ENCODE measurements at regions not wholly inside any gene's neighbourhood (a gene's known extent, or its start where the extent isn't known, plus 50 kb on each side); places are given as distances from the start of the nearest gene placed in this dataset.

GRCh38 chr2:12300019-12300602 lies 416.6 kb upstream of the TRIB2 start:
- DNase-seq, result no peak

DNA sequence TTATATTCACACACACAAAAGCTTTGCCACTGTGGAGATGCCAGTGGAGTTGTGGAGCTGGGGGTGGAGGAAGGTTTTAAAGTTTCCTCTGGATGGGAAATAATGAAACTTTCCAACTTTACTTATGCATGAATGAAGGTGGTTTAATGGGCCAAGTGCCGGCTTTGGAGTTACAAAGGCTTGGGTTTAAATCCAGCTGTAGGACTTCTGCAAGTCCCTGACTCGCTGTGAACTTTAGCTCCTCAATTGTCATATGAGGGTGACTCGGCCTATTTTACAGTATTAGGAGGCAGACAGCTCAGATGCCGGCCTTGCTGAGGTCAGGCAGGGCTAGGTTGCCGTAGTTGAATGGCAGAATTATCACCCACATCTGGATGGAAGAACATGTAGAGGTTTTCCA lies 415.8 kb upstream of the TRIB2 start:
- no peak for DNase-seq

DNA sequence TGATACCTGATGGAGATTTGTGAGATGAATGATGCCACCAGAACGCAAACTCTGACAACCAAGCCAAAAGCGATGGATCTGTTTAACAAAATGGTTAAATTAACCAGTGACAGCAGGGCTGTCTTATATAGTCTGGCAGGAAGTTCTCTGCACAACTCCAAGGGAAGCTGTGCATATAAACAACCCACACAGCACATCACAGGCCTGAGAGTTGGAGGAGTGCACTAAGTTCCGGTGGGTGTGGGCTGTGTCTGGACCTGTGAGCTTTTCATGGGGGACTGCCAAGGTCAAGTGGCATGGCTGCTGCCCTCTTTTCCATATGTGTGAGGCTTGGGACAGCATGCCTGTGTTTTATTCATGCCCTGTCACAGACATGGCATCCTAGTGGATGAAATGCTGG lies 414.6 kb upstream of the TRIB2 start:
- DNase-seq, result peak; percentile 7

DNA sequence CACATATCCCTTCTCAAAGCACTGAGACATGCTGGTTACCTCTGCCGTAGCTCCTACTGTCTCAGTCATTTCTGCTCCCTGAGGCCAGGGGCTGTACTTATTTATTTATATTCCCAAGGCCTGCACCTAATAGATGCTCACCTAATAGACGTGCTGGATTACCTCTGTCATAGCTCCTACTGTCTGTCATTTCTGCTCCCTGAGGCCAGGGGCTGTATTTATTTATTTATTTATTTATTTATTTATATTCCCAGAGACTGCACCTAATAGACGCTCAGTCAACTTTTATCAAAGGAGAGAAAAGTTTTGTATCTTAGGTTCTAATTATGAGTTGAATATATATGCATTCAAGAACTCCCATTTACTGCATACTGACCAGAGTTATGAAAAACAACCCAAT lies 414.0 kb upstream of the TRIB2 start:
- DNase-seq, result no peak

DNA sequence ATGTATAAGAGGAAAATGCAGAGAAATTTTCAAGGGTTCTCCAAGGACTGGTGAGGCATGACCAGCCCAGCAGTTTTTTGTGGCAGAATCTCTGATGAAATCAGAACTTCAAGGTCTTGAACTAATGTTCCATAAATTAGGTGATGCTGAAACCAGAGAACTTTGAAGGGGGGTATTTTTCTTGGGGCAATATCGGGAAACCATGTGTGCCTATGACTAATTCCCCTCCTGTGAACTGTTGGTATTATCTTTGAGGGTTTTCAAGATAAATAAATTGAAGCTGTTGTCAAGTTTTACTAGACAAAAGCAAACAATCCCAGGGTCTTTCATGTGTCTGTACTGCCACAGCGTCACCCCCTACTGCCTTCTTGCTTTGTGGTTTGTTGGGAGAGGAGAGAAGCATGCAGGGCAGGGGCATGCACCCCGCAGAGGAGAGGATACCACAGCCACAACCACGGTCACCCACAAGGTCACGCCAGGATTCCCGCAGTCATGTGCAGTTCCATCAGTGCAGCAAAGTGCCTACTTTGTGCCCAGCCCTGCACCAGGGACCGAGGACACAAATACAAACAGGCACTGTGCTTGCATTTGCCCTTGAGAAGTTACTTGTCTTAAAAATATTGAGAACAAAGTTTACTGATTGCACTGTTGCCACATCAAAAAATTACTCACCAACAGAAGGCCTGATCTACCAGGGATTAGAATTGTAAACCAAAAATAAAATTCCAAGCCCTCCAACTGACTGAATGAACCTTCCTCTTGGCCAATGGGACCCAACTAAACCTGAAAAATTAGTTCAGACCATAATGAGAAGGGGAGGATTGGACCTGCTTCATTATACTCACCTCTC lies 413.3 kb upstream of the TRIB2 start:
- peak; percentile 23 for DNase-seq

DNA sequence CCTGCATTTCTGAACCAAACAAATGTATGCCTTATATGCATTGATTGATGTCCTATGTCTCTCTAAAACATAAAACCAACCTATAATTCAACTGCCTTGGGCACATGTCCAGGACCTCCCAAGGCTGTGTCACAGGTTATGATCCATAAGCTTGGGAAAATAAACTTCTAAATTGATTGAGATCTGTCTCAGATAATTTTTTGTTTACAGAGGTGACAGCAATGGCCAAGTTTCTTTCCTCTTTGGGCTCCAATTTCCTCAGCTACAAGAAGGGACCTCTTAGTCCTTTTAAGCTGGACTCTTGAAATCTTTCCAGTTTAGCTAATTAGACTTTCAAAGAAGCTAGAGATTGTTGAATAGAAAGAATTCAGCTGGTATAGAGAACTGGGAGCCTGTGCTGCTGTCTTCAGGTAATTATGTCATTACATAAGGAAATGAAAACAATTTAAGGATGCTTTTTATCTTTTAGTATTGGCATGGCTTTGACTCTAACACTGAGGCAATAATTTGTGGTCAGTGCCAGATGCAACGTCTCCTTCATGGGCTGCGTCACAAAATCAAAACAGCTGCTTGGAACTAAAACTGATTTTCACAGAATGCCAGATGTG lies 412.1 kb upstream of the TRIB2 start:
- no peak for DNase-seq

- DNase-seq, result no peak
These were observed 410.8 kb upstream of the TRIB2 start for GRCh38 chr2:12305931-12306330.

DNA sequence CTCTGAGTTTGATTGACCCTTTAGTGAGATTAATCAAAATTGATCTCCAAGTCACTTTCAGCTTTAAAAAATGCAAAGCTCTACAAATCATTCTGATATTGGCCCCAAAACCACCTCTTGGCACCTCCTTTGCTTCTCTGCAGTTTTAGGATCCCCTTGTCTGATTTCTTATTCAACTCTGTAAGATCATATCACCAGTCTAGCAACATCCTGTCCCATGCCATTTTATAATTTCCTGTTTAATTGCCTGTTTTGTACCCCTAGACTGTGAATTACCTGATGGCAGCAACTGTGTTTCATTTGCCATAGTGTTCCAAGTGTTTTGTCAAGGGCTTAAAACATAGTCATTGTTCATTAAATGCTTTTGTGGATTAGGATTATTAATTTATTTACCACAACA lies 406.3 kb upstream of the TRIB2 start:
- DNase-seq, result no peak

DNA sequence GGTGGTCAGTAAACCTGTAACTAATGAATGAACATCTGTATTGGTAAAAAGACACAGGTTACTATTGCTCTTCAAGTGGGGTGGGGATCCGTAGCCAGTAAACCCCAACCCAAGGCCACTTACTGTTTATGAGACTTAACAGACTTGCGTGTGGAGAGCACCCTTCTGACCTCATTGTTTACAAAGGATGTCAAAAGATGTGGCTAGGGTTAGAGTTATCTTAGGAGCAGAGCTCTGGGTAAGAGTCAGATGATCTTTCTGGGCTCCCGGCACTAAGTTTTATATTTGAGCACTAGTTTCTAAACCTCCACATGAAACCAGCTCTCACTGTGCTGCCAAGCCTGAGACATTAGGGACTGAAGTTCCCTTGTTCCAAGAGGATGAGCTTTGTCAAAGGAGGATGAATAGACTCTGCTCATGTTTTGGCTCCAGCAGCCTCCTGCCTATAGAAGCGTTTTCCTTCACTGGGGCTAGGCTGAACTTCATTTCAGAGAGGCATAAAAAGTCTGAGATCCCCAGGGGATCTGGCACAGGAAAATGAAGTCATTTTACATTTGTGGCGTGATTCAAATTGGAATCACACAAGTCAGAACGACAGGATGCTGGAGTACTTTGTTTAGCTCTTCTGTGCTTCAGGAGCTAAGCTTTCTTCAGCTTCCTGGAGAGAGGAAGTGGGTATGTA lies 403.1 kb upstream of the TRIB2 start:
- no peak for DNase-seq

DNA sequence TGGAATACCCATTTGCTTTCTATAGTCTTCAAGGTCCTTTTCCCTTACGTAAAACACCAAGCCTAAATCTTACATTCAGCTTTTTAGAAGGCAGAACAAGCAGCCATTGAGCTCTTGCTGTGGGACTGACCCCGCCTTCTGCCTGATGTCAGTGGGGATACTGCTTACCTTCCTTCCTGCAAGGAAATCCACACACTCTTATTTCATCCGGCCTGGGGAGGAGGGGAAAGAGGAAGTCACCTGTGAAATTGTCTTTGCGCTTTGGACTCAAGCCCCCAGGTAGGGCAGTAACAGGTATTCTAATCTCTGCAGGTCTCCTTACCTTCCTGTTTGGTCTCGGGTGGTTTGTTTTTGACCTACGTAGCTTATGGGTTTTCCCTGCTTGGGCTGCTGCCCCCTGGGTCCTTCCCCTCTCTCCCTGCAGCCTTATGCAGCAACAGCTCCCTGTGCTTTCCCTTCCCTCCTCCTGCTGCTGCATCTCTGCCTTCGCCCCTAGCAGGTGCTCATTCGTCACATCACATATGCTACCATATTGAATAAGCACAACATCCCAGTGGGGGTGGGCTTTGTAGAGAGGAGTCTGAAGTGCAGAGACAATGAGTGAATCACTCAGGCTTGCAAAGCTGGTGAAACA lies 402.5 kb upstream of the TRIB2 start:
- DNase-seq, result no peak

DNA sequence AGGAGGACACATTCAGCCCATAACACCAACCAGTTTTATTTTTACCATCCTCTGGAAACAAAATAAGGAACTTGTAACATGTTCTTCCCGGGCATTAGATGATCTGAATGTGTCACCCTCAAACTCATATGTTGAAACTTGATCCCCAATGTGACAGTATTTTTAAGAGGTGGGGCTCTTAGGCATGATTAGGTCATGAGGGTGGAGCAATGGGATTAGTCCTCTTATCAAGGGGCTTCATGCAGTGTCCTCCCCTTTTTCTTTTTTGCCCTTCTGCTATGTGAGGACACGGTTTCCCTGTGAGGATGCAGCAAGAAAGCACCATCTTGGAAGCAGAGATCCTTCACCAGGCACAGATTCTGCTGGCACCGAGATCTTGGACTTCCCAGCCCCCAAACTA lies 401.5 kb upstream of the TRIB2 start:
- DNase-seq, result no peak

- no peak for DNase-seq
These were observed 400.3 kb upstream of the TRIB2 start for GRCh38 chr2:12316476-12316875.

GRCh38 chr2:12317286-12317685 lies 399.4 kb upstream of the TRIB2 start:
- DNase-seq, result no peak

GRCh38 chr2:12317814-12318426 lies 398.8 kb upstream of the TRIB2 start:
- DNase-seq, result no peak

DNA sequence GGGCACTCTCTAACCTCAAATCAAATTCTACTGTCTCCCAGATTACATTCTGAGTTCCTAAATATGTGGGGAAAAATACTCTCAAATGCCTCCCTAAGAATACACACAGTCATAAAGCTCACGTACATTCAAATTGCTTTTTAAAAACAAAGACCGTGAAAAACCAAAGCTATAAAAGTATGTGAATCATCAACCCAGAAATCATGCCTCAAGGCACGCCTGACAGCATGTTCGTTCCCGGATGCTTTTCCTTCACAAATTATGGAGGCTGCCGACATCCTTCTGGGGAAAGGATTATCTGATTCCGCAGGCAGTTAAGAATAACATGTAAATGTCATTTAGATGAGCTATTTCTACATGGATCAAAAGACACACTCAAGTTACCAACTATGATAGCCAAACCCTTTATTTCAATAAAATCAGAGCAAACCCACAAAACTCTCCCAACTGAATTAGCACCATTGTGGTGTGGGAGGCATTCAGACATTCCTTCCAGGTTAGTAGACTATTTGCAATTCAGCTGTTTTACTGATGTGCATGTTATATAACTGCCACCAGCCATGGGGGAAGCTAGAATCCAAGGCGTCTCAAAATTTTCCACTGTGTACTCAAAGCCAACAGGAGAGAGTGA lies 398.2 kb upstream of the TRIB2 start:
- no peak for DNase-seq

DNA sequence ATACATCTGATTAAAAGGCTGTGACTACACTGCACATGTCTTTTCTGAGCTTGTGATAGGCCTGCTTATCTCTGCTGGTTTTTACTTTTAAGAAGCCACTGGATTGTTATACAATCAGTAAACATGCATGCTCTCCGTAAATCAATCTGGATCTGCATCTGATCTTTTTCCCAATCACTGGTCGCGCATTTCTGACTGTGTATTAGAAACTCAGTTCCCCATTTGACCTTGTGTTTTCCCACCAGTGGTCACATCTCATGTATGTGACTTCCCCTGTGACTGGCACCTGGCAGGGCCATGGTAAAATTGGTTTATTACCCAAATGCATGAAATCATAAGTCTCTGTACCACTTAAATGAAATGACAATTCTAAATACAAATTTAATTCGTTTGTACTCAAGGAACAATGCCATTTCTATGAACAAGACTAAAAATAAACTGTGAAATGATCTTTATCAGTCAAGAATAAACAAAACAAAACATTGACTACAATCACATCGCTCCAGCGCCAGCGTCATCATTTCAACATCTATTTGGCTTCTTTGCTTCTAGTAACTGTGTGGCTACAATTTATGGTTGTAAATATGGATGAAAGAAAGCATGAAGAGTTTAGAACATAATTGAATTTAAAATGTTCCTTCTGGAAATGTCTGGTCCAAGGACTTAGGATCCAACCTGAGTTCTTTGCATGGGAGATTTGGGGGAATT lies 396.6 kb upstream of the TRIB2 start:
- no peak for DNase-seq

- DNase-seq, result no peak
These were observed 395.6 kb upstream of the TRIB2 start for GRCh38 chr2:12320991-12321641.

DNA sequence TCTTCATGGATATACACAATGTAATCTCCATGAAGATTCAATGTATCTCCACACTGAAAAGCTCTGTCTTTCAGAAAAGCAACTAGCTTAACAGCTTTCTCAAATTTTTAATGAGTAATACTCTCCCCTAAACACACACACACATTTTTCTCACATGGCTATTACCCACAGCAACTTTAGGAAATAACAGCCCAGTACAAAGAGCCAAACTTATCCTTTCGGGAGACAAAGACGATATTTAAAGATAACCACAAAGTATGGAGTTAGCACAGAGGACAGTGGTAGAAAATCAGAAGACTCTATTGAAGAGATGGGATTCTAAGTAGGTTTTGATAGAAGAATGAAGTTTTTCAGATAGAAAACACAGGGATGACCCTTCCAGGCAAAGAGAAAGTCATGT lies 394.9 kb upstream of the TRIB2 start:
- DNase-seq, result no peak

DNA sequence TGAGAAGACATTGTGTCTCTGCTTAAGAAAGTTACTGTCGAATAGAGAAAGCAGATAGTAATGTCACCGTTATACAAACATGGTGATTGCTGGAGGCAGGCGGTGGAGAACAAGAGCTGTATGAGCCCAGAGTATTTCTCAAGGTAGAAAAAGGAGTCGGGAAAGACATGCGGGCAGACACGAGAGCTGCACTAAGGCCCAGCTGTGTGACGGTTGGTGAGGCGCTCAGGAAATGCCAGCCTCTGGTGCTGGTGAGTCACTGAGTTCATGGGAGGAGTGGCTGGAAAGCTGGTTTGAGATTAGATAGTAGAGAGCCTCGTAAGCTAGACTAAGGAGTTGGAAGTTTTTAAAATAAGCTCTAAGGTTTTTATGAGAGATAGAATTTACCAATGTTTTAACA lies 390.9 kb upstream of the TRIB2 start:
- no peak for DNase-seq

- no peak for DNase-seq
These were observed 390.1 kb upstream of the TRIB2 start for GRCh38 chr2:12326449-12327190.

All from CD4-positive, alpha-beta T cell treated with Interleukin-10 for 1 hour (primary cell).